Liver (tissue), 8 donors: ENCODE measurements at regions not wholly inside any gene's neighbourhood (a gene's known extent, or its start where the extent isn't known, plus 50 kb on each side); places are given as distances from the start of the nearest gene placed in this dataset.

Experiments used
- DNase-seq: peaks from one replicate; pipeline ENCODE4 v3.0.0-alpha.2; 2017; ENCODE audit warnings: low spot score
- H3K27ac ChIP-seq, 2 donors: one replicate each; pipeline ENCODE4 v1.7.0; 2013; ENCODE audit warnings: inconsistent platforms in 2 of 2, low read length in 2 of 2, control low read depth in 1 of 2, low read depth in 1 of 2, mild to moderate bottlenecking in 1 of 2
- H3K27me3 ChIP-seq, 4 donors: one replicate each; pipeline versions ENCODE4 v1.6.1 to v1.7.0; 2013; ENCODE audit warnings: low read length in 3 of 4, inconsistent platforms in 1 of 4, mild to moderate bottlenecking in 1 of 4, moderate library complexity in 1 of 4; ENCODE audit not compliant: control insufficient read depth in 4 of 4, insufficient read depth in 4 of 4
- H3K36me3 ChIP-seq, 4 donors: one replicate each; pipeline versions ENCODE4 v1.6.1 to v1.7.0; 2013; ENCODE audit warnings: low read length in 3 of 4, mild to moderate bottlenecking in 3 of 4, low read depth in 1 of 4, moderate library complexity in 1 of 4; ENCODE audit not compliant: control insufficient read depth in 4 of 4, insufficient read depth in 3 of 4
- H3K4me1 ChIP-seq, 4 donors: one replicate each; pipeline versions ENCODE4 v1.6.1 to v1.7.0; 2013; ENCODE audit warnings: low read length in 3 of 4, mild to moderate bottlenecking in 3 of 4, moderate library complexity in 1 of 4; ENCODE audit not compliant: control insufficient read depth in 4 of 4, insufficient read depth in 4 of 4
- H3K4me3 ChIP-seq, 3 donors: one replicate each; pipeline versions ENCODE4 v1.6.1 to v1.7.0; 2013; ENCODE audit warnings: low read length in 3 of 3, control low read depth in 1 of 3, low read depth in 1 of 3, mild to moderate bottlenecking in 1 of 3
- H3K9ac ChIP-seq, 2 donors: one replicate each; pipeline ENCODE4 v1.7.0; 2013; ENCODE audit warnings: low read length in 2 of 2, mild to moderate bottlenecking in 2 of 2, moderate library complexity in 2 of 2, control low read depth in 1 of 2, low read depth in 1 of 2
- H3K9me3 ChIP-seq, 4 donors: one replicate each; pipeline versions ENCODE4 v1.6.1 to v1.7.0; 2013; ENCODE audit warnings: low read length in 3 of 4; ENCODE audit not compliant: control insufficient read depth in 4 of 4
- EGR1 ChIP-seq, 2 donors: IDR thresholded peaks; 2 replicates each; pipeline ENCODE4 v1.6.1; 2016 to 2018; ENCODE audit warnings: antibody characterized with exemption in 2 of 2, low read depth in 2 of 2
- FOXA1 ChIP-seq: IDR thresholded peaks from 2 replicates; pipeline ENCODE4 v1.6.1; 2016; ENCODE audit warnings: antibody characterized with exemption
- FOXA2 ChIP-seq: IDR thresholded peaks from 2 replicates; pipeline ENCODE4 v1.6.1; 2016; ENCODE audit warnings: antibody characterized with exemption
- GABPA ChIP-seq, 2 donors: IDR thresholded peaks in 1 of 2; conservative IDR thresholded peaks in 1 of 2; 2 replicates each; pipeline ENCODE4 v1.6.1; 2016; ENCODE audit warnings: antibody characterized with exemption in 2 of 2, mild to moderate bottlenecking in 1 of 2, moderate library complexity in 1 of 2
- HNF4A ChIP-seq, 2 donors: conservative IDR thresholded peaks; 2 replicates each; pipeline ENCODE4 v1.6.1; 2016; ENCODE audit warnings: antibody characterized with exemption in 2 of 2, mild to moderate bottlenecking in 2 of 2
- HNF4G ChIP-seq: IDR thresholded peaks from 2 replicates; pipeline ENCODE4 v1.6.1; 2016; ENCODE audit warnings: antibody characterized with exemption
- JUND ChIP-seq, 2 donors: IDR thresholded peaks; 2 replicates each; pipeline ENCODE4 v1.6.1; 2016; ENCODE audit warnings: antibody characterized with exemption in 2 of 2
- NR2F2 ChIP-seq: IDR thresholded peaks from 2 replicates; pipeline ENCODE4 v1.6.1; 2016; ENCODE audit warnings: antibody characterized with exemption
- RAD21 ChIP-seq, 2 donors: IDR thresholded peaks; 2 replicates each; pipeline ENCODE4 v1.6.1; 2016; ENCODE audit warnings: antibody characterized with exemption in 2 of 2, mild to moderate bottlenecking in 2 of 2
- REST ChIP-seq: IDR thresholded peaks from 2 replicates; pipeline ENCODE4 v1.6.1; 2016; ENCODE audit warnings: antibody characterized with exemption, mild to moderate bottlenecking
- RXRA ChIP-seq, 2 donors: IDR thresholded peaks; 2 replicates each; pipeline ENCODE4 v1.6.1; 2017 to 2018; ENCODE audit warnings: antibody characterized with exemption in 2 of 2, mild to moderate bottlenecking in 1 of 2
- SP1 ChIP-seq: IDR thresholded peaks from 2 replicates; pipeline ENCODE4 v1.6.1; 2018; ENCODE audit warnings: antibody characterized with exemption, mild to moderate bottlenecking
- TAF1 ChIP-seq: conservative IDR thresholded peaks from 2 replicates; pipeline ENCODE4 v1.6.1; 2016; ENCODE audit warnings: antibody characterized with exemption, mild to moderate bottlenecking
- YY1 ChIP-seq: IDR thresholded peaks from 2 replicates; pipeline ENCODE4 v1.6.1; 2016; ENCODE audit warnings: antibody characterized with exemption, mild to moderate bottlenecking
- WGBS: extraction: QIAGEN DNeasy Blood & Tissue Kit; methylation state at CpG from one replicate; pipeline ENCODE4 v1.1.7; 2013; 5-methylcytosine and 5-hydroxymethylcytosine counted together
- TF ChIP-seq, protein P1 (sequence below): IDR thresholded peaks from 2 replicates; pipeline ENCODE4 v1.6.1; 2016; ENCODE audit warnings: antibody characterized with exemption
- TF ChIP-seq, protein P2 (sequence below): fragments of 150-350 bp; IDR thresholded peaks from 2 replicates; pipeline ENCODE4 v1.5.1; 2017; ENCODE audit warnings: improper control_type of control experiment, low read depth, low read length; ENCODE audit not compliant: missing input control
- TF ChIP-seq, protein P3 (sequence below): IDR thresholded peaks from 2 replicates; pipeline ENCODE4 v1.6.1; 2016; ENCODE audit warnings: antibody characterized with exemption
- TF ChIP-seq, protein P4 (sequence below): IDR thresholded peaks from 2 replicates; pipeline ENCODE4 v1.6.1; 2016; ENCODE audit warnings: antibody characterized with exemption
- donor health status: healthy.
- donor health status: healthy.
- donor health status: healthy.
- donor health status: healthy.
- donor health status: healthy.

GRCh38 chr11:15864026-15864805 is 492.1 kb downstream of the SOX6 start:
- H3K27ac ChIP-seq: no peak overlapping the region
- no peak overlapping the region for H3K9ac ChIP-seq
- WGBS: 81% methylated on average over 5 of the region's 5 CpGs
- DNase-seq: no peak
- TF ChIP-seq, protein P1, sequence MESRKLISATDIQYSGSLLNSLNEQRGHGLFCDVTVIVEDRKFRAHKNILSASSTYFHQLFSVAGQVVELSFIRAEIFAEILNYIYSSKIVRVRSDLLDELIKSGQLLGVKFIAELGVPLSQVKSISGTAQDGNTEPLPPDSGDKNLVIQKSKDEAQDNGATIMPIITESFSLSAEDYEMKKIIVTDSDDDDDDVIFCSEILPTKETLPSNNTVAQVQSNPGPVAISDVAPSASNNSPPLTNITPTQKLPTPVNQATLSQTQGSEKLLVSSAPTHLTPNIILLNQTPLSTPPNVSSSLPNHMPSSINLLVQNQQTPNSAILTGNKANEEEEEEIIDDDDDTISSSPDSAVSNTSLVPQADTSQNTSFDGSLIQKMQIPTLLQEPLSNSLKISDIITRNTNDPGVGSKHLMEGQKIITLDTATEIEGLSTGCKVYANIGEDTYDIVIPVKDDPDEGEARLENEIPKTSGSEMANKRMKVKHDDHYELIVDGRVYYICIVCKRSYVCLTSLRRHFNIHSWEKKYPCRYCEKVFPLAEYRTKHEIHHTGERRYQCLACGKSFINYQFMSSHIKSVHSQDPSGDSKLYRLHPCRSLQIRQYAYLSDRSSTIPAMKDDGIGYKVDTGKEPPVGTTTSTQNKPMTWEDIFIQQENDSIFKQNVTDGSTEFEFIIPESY: no peak
- TF ChIP-seq, protein P2, sequence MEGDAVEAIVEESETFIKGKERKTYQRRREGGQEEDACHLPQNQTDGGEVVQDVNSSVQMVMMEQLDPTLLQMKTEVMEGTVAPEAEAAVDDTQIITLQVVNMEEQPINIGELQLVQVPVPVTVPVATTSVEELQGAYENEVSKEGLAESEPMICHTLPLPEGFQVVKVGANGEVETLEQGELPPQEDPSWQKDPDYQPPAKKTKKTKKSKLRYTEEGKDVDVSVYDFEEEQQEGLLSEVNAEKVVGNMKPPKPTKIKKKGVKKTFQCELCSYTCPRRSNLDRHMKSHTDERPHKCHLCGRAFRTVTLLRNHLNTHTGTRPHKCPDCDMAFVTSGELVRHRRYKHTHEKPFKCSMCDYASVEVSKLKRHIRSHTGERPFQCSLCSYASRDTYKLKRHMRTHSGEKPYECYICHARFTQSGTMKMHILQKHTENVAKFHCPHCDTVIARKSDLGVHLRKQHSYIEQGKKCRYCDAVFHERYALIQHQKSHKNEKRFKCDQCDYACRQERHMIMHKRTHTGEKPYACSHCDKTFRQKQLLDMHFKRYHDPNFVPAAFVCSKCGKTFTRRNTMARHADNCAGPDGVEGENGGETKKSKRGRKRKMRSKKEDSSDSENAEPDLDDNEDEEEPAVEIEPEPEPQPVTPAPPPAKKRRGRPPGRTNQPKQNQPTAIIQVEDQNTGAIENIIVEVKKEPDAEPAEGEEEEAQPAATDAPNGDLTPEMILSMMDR: no peak
- TF ChIP-seq YY1: no peak
- no peak for TF ChIP-seq FOXA2
- TF ChIP-seq, protein P3, sequence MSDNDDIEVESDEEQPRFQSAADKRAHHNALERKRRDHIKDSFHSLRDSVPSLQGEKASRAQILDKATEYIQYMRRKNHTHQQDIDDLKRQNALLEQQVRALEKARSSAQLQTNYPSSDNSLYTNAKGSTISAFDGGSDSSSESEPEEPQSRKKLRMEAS: no peak
- TF ChIP-seq SP1: no peak
- TF ChIP-seq NR2F2: no peak
- TF ChIP-seq RAD21 (IDR thresholded peaks at IDR 0.05): no peak
- TF ChIP-seq EGR1 (IDR thresholded peaks at IDR 0.05; ENCODE audit: low read depth in 2 of 2): no peak
- TF ChIP-seq, protein P4, sequence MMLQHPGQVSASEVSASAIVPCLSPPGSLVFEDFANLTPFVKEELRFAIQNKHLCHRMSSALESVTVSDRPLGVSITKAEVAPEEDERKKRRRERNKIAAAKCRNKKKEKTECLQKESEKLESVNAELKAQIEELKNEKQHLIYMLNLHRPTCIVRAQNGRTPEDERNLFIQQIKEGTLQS: no peak
- TF ChIP-seq TAF1: no peak
- TF ChIP-seq JUND (IDR thresholded peaks at IDR 0.05): no peak
- no peak for TF ChIP-seq GABPA (IDR thresholded peaks at IDR 0.05 in 1 of 2, conservative IDR thresholded peaks at IDR 0.05 in 1 of 2)
- TF ChIP-seq HNF4G: no peak
- no peak for TF ChIP-seq REST
- TF ChIP-seq FOXA1: no peak
- no peak for TF ChIP-seq RXRA (IDR thresholded peaks at IDR 0.05)
- no peak for TF ChIP-seq HNF4A (conservative IDR thresholded peaks at IDR 0.05)
- H3K36me3 ChIP-seq: no peaks in the 10 kb centered on the region
- no peaks in the 10 kb centered on the region for H3K27me3 ChIP-seq
- H3K4me1 ChIP-seq: no peaks in the 10 kb centered on the region
- H3K9me3 ChIP-seq: no peaks in the 10 kb centered on the region
- no peak overlapping the region for H3K4me3 ChIP-seq
